H1 (cell line): ENCODE measurements at regions not wholly inside any gene's neighbourhood (a gene's known extent, or its start where the extent isn't known, plus 50 kb on each side); places are given as distances from the start of the nearest gene placed in this dataset.

Experiments
- CHD7 ChIP-seq: fragments of 300-600 bp; sonication (generic); IDR thresholded peaks from 2 replicates; pipeline ENCODE4 v1.7.1; 2012; ENCODE audit warnings: low read length, moderate library complexity, mild to moderate bottlenecking, inconsistent platforms; ENCODE audit not compliant: insufficient replicate concordance
- EP300 ChIP-seq, 2 experiments: IDR thresholded peaks; 1 replicate in 1 of 2; 2 replicates in 1 of 2; pipeline ENCODE4 v1.6.1; 2011 to 2012; ENCODE audit warnings: low read depth in 2 of 2, low read length in 2 of 2, mild to moderate bottlenecking in 2 of 2, borderline replicate concordance in 1 of 2, inconsistent platforms in 1 of 2, moderate library complexity in 1 of 2
- EZH2 ChIP-seq: fragments of 200-600 bp; sonication (generic); IDR thresholded peaks from 2 replicates; pipeline ENCODE4 v1.7.1; 2012; ENCODE audit warnings: low read depth, mild to moderate bottlenecking, moderate library complexity, low read length, inconsistent platforms; ENCODE audit not compliant: severe bottlenecking
- NANOG ChIP-seq: IDR thresholded peaks from 2 replicates; pipeline ENCODE4 v1.6.1; 2011; ENCODE audit warnings: low read length, low read depth, mild to moderate bottlenecking, inconsistent platforms; ENCODE audit not compliant: insufficient read depth, poor library complexity, severe bottlenecking
- POU5F1 ChIP-seq: IDR thresholded peaks from 2 replicates; pipeline ENCODE4 v1.6.1; 2011; ENCODE audit warnings: low read depth, mild to moderate bottlenecking, low read length, moderate library complexity
- SUZ12 ChIP-seq: fragments of 200-600 bp; sonication (generic); IDR thresholded peaks from 2 replicates; pipeline ENCODE4 v1.6.1; 2012; ENCODE audit warnings: mild to moderate bottlenecking, inconsistent platforms, low read length, moderate library complexity, mixed read lengths

GRCh38 chr3:87727783-87728182 lies 331.0 kb downstream of the CGGBP1 start (continued):
- TF ChIP-seq POU5F1: peak; percentile 90
- peak; percentile 59 for TF ChIP-seq CHD7
- no peak for TF ChIP-seq SUZ12
- TF ChIP-seq EP300 (IDR thresholded peaks at IDR 0.05; ENCODE audit: borderline replicate concordance in 1 of 2, low read depth in 2 of 2, low read length in 2 of 2): peak in 1 of 2 experiments; percentile 71; a peak in 1 of 3 replicates
- TF ChIP-seq NANOG: peak; percentile 85
- no peak for TF ChIP-seq EZH2
